ENCODE measurements at regions not wholly inside any gene's neighbourhood (a gene's known extent, or its start where the extent isn't known, plus 50 kb on each side); places are given as distances from the start of the nearest gene placed in this dataset.

DNA sequence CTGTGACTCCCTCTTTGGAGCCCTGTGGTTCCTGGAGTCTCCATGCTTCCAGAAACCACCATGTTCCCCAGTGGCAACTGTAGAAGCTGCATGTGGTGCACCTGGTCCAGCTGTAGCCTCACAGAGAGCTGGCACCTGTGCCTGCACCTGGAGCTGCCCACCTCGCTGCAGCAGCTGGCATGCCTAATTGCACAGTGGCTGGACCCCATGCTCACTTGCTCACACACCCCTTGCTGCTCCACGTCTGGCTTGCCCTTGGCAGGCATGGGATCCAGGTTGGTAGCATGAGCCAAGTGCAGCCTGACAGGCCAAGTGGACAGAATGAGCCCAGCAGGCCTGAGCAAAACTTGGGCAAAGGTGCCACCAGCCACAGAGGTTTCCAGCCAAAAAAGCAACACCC lies 680.1 kb downstream of the MATN1 start:
- DNase-seq (ENCODE audit: low read depth in 4 of 4, low spot score in 1 of 4) = no peak

DNA sequence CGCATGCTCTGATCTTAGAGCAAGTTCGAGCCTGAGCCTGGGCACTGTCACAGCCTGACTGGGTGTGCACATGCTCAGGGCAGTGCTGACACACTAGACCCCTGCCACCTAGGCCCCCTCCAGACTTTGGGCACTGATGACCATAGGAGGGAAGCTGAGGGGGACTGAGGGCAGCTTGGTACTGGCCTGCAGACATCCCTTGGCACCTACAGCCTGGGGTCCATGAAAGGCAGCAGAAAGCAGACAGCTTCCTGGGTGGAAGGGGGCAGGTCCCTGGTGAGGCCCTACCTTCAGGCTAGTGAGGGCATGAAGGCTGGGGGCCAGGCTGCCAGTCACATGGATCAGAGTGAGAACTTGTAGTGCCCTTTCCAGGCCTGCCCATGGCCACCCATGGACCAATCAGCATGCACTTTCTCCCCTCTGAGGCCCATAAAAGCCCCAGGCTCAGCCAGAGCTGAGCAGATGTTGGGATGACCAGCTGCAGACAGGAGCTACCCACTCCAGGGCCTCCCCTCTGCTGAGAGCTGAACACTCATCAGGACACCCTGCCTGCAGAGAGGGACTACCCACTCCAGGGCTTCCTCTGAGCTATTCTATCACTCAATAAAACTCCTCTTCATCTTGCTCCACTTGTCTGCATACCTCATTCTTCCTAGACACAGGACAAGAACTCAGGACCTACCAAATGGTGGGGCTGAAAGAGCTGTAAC lies 680.8 kb downstream of the MATN1 start:
- no peak for DNase-seq (ENCODE audit: low read depth in 4 of 4, low spot score in 1 of 4)

- DNase-seq (ENCODE audit: low read depth in 4 of 4, low spot score in 1 of 4) = no peak
Observed at GRCh38 chr1:30041741-30042437, 681.5 kb downstream of the MATN1 start.

- no peak for DNase-seq (ENCODE audit: low read depth in 4 of 4, low spot score in 1 of 4)
Observed at GRCh38 chr1:30040081-30041019, 683.0 kb downstream of the MATN1 start.

DNA sequence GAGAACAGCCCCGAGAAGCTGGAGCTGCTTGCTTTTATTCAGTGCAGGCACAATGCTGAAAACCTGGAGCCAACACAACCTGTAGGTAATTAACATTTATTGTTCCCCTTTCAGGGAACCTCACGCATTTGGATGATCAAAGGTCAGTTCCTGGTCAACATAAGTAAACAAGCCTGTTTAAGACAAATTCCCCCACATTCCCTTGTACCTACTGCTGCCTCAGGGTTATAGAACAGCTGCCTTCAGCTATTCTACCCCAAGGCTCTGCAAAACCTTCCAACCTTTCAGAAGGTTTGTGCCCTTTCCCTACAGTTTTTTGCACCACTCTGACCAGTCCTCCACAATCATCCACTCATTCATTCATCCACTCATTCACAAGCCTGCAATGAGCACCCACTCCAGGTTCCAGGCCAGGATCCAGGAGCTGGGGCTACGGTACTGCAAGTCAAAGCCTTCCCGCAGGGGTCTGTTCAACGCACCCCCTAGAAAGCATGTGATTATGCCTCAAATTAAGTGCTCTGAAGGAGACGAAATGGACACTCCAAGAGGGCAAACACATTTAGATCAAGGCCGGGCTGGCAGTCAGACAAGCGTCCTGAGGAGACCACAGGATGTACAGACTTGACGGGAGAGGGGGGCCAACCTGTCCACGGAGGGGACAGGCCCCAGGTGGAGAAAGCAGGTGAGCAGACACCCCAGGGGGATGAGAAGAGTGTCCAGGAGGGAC lies 683.9 kb downstream of the MATN1 start:
- no peak for DNase-seq (ENCODE audit: low read depth in 4 of 4, low spot score in 1 of 4)

DNA sequence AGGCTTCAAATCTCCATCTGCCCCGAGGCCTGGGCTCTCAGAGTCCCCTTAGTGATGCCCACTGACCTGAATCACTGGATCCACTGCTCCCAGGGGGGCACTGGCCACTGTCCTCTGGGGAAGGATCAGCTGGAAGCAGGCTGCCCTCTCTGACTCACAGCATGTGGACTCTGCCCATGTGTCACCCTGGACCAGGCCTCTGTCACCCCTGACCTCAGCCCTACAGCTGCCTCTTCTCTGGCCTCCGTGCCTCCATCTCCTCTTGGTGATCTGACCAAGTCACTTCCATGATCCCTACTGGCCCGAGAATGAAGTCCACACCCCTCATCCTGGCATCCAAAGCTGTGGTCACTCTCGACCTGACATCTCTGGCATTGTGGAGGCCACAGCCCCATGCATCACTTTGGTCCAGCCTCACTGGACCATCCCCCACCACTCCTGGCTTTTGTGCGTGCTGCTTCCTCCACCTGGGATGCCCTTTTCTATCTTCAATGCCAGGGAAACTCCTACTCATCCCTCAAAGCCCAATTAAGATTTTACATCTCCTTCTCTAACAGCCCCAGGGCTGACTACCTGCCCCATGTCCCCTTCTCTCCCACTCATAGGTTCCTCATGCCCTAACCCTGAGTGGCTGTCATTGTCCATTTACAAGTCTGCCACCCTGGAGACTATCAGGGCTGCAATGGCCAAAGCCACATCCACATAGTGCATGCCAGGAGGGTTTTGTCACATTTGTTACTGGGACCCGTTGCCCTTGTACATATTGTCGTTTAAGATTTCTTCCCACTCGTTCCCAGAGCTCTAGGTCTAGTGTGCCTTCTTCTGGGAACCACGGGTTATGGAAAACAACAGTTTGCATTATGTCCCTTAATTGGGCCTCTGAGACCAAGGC lies 685.0 kb downstream of the MATN1 start:
- no peak for DNase-seq (ENCODE audit: low read depth in 4 of 4, low spot score in 1 of 4)

DNA sequence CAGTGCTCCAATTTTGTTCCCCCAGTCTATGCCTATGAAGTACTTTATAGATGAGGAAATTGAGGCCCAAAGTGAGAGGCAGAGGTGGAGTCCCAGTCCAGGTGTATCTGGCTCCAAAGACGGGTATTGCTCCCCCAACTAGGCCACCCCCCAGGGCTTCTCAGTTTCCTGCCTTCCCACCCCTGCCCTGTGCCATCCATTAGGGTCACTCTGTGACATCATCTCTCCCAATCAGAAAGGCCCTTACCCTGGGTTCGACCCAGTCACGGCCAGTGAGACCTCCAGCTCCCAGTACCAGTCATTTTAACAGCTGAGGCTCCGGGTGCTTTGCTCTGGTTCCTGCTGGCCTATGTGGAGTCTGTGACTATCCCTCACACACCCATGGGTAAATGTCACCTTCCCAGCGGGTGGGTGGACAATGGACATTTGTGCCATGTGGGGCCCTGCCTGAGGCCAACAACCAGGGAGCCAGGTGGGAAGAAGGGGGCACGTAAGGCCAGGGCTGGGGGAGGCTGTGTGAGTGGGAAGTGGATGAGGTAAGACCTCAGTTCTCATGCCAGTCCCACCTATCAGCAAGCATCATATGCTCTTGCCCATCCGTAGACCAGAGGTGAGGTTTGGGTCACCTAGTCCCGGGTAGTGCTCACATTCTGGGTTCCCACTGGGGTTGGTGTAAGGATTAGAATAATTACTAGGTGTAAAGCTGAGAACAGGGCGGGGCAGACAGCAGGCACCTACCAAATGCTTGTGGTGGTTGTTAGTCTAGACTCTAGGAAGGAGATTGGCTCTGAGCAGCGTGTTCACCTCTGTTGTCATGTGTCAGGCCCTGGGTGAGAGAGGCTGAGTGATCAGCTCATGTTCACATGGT lies 685.9 kb downstream of the MATN1 start:
- DNase-seq (ENCODE audit: low read depth in 4 of 4, low spot score in 1 of 4) = no peak

DNA sequence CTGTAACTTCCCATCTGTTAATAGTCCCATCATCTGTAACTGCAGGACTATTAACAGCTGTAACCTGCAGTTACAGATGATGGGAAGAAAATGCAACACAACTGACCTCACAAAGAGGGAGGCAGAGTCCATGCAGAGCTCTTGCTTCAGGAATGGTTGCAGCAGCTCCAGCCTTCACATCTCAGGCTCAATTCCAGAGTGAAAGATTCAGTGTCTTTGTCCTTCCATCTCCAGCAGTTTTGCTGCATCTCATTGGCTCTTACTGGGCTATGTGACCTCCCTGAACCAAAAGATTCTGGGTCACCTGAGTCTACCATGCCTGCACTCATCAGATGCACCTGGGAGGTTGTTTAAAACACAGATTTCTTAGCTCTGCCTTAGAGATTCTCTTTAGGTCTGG lies 686.7 kb downstream of the MATN1 start:
- no peak for DNase-seq (ENCODE audit: low read depth in 4 of 4, low spot score in 1 of 4)

GRCh38 chr1:30036229-30036547 lies 687.2 kb downstream of the MATN1 start:
- DNase-seq (ENCODE audit: low read depth in 4 of 4, low spot score in 1 of 4) = no peak

DNA sequence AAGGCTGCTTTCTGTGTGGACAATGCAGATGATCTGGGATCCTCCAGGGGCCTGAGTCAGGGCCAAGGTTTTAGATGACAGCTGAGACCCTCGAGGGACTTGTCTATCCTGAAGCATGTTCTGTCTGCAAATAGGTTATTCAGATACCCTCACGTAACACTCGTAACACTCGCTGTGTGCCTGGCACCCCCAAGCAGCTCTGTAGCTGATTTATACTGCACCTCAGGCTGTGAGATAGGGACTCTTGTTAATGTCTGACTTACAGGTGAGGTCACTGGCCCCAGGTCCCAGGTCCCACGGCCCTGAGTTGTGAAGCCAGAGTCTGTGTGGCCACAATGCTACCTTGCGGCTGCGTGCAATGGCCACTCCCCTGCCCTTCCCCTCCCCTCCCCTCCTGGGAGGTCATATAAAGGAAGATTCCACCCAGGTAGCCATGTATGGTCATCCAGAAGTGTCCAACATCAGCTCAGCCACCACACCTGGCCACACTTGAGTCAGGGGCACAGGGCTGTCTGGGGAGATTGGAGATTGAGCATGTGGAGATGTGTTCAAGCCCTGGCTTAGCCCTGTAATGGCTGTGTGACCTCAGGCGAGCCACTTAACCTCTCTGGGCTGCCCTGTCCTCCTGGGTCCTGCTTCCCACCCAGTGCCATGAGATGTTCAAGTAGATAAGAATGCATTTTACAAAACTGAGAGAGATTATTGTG lies 687.7 kb downstream of the MATN1 start:
- no peak for DNase-seq (ENCODE audit: low read depth in 4 of 4, low spot score in 1 of 4)

DNA sequence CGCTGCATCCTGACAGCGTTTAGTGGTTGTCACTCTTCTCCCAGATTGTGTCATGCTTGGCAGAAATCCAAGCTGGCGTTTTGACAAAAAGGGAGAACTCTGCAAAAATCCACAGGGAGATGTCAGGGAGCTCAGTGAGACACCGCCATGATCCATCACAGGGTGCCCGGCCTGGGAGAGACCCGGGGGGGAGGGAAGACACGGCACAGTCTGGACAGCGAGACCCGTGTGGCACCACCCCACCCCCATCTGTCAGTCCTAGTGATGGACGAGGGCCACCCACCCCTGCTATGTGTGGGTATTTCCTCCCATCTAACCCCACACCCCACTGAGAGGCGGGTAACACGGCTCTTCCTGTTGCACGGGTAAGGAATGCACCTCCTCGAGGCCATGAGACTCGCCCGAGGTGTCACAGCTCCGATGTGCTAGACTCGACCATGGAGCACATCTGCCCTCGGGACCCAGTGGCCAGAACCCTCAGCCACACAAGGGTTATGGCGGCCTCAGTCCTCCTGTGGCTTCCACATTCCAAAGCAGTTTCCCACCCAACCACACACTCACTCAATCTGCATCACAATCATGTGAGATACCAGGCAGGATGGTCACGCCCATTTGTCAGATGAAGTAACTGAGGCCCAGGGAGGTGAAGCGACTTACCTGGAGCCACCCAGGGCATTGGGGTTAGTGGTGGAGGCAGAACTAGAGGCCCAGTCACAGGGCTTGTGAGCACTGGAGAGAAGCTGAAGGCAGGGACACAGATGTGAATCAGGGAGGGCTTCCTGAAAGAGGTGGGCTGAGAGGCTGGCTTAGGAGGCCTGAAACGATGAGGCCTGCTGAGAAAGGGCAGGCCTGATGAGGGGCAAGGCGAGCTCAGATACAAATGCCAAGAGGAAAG lies 688.5 kb downstream of the MATN1 start:
- DNase-seq (ENCODE audit: low read depth in 4 of 4, low spot score in 1 of 4) = no peak

- no peak for DNase-seq (ENCODE audit: low read depth in 4 of 4, low spot score in 1 of 4)
Observed at GRCh38 chr1:30034105-30034626, 689.2 kb downstream of the MATN1 start.

DNA sequence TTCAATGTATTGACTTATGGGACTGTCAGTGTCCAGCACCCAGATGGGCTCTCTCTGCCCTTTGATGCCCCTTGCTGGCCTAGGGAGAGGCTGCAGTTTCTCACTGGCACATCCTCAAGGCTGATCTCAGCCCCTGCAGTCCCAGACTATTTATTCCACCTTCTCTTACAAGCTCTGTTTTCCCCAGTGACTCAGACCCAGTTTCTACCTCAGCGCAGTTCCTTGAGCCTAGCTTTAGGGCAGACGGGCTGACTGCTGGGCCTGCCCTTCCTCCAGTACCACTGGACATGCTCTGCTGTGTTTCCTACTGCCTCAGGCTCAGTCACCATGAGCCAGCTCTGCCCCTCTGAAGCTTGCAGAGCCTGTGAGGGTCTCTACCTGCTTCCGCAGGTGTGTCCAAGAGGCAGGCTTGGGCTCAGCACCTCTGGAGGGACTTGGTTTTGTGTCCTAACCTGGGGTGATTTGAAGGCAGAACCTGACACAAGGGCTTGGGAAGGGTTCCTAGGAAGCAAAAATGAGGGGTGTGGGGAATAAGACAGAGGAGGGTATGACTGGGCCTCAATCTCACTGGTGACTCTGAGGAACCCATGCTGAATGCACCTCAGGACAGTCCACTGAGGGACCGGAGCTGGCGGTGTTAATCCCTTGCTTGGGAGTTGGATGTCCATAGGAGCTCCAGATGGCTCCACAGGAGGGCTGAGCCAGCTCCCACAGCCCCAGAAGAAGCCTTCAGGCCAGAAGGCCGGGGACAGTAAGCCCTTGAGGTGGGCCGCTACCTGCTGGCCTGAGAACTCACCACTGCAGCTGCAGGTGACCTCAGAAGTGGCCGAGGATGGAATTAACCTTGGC lies 689.9 kb downstream of the MATN1 start:
- no peak for DNase-seq (ENCODE audit: low read depth in 4 of 4, low spot score in 1 of 4)

- DNase-seq (ENCODE audit: low read depth in 4 of 4, low spot score in 1 of 4) = no peak
Observed at GRCh38 chr1:30032302-30032701, 691.1 kb downstream of the MATN1 start.

GRCh38 chr1:30029677-30030076 lies 693.7 kb downstream of the MATN1 start:
- DNase-seq (ENCODE audit: low read depth in 4 of 4, low spot score in 1 of 4) = no peak

DNA sequence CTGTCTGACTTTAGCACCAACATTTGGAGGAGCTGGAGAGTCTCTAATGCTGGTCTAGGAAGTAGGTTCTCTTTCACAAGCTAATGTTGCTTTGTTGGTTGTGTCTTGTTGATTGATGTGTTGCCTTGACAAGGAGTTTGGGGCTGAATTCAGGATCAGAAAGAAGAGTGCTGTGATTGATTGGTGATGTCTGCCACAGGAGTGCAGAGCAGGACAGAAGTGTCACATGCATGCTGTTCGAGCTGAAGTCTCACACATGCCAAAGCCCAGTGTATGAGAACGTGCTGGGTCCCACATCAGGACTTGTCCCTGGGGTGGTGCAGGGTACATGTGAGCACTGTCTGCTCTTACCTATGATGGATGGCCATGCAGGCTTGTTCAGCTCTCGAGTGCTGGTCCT lies 694.4 kb downstream of the MATN1 start:
- no peak for DNase-seq (ENCODE audit: low read depth in 4 of 4, low spot score in 1 of 4)

DNA sequence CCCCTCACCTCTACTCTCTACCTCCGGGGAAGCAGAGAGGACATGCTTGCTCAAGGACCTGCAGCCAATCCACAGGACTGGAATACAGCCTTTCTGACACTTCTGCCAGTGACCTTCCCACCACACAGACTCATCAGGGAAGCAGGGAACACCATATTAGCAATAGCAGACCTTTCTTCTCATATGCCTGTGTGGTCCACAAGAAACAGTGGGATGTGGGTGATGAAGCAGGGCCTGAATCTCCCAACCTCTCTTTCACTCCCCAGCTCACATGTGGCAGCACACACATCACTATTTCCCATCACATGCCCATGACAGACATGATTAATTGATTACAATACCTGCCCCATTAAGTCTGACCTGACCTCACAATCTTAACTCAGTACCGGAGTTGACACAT lies 695.1 kb downstream of the MATN1 start:
- DNase-seq (ENCODE audit: low read depth in 4 of 4, low spot score in 1 of 4) = no peak

Data from stimulated activated CD4-positive, alpha-beta T cell treated with anti-CD3 and anti-CD28 coated beads, Interleukin-1b, Interleukin-23, amount 100 ng/mL, for 24 hours (primary cell).